Mesothelial cell of epicardium (in vitro differentiated cells): ENCODE measurements at regions not wholly inside any gene's neighbourhood (a gene's known extent, or its start where the extent isn't known, plus 50 kb on each side); places are given as distances from the start of the nearest gene placed in this dataset.

Experiments
- DNase-seq, 2 experiments: peaks; one replicate each; pipeline ENCODE4 v3.0.0; 2021; ENCODE audit warnings: low spot score in 2 of 2; ENCODE audit not compliant: unreplicated experiment in 2 of 2
- H3K27ac Mint-ChIP-seq: 2 replicates; pipeline ENCODE4 v1.8.0; 2021; ENCODE audit warnings: mixed read lengths
- H3K27me3 Mint-ChIP-seq: 2 replicates; pipeline ENCODE4 v1.8.0; 2021; ENCODE audit warnings: low read depth, mixed read lengths
- H3K36me3 Mint-ChIP-seq: 2 replicates; pipeline ENCODE4 v1.8.0; 2021; ENCODE audit warnings: mixed read lengths
- H3K4me1 Mint-ChIP-seq: 2 replicates; pipeline ENCODE4 v1.8.0; 2021; ENCODE audit warnings: mixed read lengths
- H3K4me3 Mint-ChIP-seq: 2 replicates; pipeline ENCODE4 v1.8.0; 2021; ENCODE audit warnings: mild to moderate bottlenecking, moderate library complexity, mixed read lengths
- H3K9me3 Mint-ChIP-seq: 2 replicates; pipeline ENCODE4 v1.8.0; 2021; ENCODE audit warnings: mixed read lengths
- CTCF ChIP-seq: fragments of 200-600 bp; sonication (generic); IDR thresholded peaks from one replicate; pipeline ENCODE4 v1.5.0; 2021; ENCODE audit warnings: antibody characterized with exemption; ENCODE audit not compliant: unreplicated experiment

GRCh38 chr2:42920446-42921146, 128.2 kb upstream of the HAAO start:
- Mint-ChIP-seq H3K27ac (no peak overlapping the region), H3K4me1 (peaks cover 66% of the 10 kb centered on the region), H3K9me3 (no peaks in the 10 kb centered on the region), H3K27me3 (no peaks in the 10 kb centered on the region), H3K4me3 (no peak overlapping the region), H3K36me3 (no peaks in the 10 kb centered on the region)
- DNase-seq, result no peak
- TF ChIP-seq CTCF, result no peak

DNA sequence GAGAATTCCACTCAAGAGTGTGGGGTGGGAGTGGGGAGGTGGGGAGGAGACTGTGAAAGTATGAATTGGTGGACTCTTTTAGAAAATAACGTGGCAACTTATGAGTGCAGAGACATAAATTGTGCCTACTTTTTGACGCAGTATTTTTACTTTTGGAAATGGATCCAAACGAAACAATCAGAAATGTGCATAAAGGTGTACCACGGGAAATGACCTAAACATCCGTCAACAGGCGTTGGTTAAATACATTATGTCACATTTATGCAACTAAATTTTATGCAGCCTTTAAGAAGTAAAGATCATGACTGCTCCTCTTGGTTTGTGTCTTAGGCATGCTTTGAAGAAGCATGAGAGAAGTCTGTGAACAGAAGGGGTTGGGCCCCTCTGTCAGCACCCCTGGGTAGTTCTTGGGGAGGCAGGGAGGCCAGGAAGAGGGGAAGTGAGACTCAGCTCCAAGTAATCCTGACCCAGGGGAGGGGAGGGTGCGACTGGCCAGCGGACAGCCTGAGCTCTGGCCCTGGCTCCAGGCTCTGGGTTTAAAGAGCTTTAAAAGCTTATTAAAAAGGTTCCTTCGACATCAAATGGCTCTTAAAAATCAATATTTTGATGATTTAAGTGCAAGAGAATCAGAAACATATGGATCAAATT, 126.4 kb upstream of the HAAO start:
- Mint-ChIP-seq H3K27me3 (no peaks in the 10 kb centered on the region), H3K4me3 (no peak overlapping the region), H3K27ac (peak overlapping the region; percentile 50), H3K4me1 (peaks cover 51% of the 10 kb centered on the region), H3K36me3 (no peaks in the 10 kb centered on the region), H3K9me3 (no peaks in the 10 kb centered on the region)
- TF ChIP-seq CTCF, result no peak
- no peak for DNase-seq

DNA sequence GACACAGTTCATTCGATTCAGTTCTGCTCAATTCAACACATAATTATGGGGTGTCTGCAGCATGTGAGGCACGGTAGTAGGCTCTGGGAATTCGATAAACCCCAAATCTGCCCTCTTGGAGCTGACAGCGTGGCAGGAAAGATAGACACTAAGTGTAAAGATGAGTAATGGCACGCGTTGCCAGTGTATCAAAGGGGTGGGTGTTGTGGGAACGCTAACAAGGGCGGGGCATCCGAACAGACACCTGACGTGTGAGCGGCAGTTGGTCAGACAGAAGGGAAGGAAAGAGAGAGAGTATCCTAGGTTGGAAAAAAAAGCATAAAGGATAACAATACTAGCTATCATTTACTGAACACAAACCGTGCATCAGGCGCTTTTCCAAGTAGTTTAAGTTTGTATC, 125.7 kb upstream of the HAAO start:
- H3K4me3 Mint-ChIP-seq, result no peak overlapping the region
- peaks cover 48% of the 10 kb centered on the region for H3K4me1 Mint-ChIP-seq
- no peaks in the 10 kb centered on the region for H3K36me3 Mint-ChIP-seq
- no peaks in the 10 kb centered on the region for H3K27me3 Mint-ChIP-seq
- no peaks in the 10 kb centered on the region for H3K9me3 Mint-ChIP-seq
- DNase-seq, result no peak
- no peak for TF ChIP-seq CTCF
- peak overlapping the region; percentile 45 for H3K27ac Mint-ChIP-seq

GRCh38 chr2:42917425-42917927, 125.1 kb upstream of the HAAO start:
- H3K4me1 Mint-ChIP-seq, result peaks cover 42% of the 10 kb centered on the region
- no peak for DNase-seq
- no peak overlapping the region for H3K4me3 Mint-ChIP-seq
- H3K36me3 Mint-ChIP-seq, result no peaks in the 10 kb centered on the region
- peak overlapping the region; percentile 75 for H3K27ac Mint-ChIP-seq
- no peak for TF ChIP-seq CTCF
- H3K9me3 Mint-ChIP-seq, result no peaks in the 10 kb centered on the region
- no peaks in the 10 kb centered on the region for H3K27me3 Mint-ChIP-seq

GRCh38 chr2:42916324-42916723, 123.9 kb upstream of the HAAO start:
- H3K4me1 Mint-ChIP-seq, result peaks cover 34% of the 10 kb centered on the region
- H3K27me3 Mint-ChIP-seq, result no peaks in the 10 kb centered on the region
- no peak for TF ChIP-seq CTCF
- peak overlapping the region; percentile 79 for H3K27ac Mint-ChIP-seq
- H3K4me3 Mint-ChIP-seq, result no peak overlapping the region
- DNase-seq, result no peak
- no peaks in the 10 kb centered on the region for H3K9me3 Mint-ChIP-seq
- H3K36me3 Mint-ChIP-seq, result no peaks in the 10 kb centered on the region
